GM19455 (cell line): ENCODE measurements at regions not wholly inside any gene's neighbourhood (a gene's known extent, or its start where the extent isn't known, plus 50 kb on each side); places are given as distances from the start of the nearest gene placed in this dataset.

Experiments used
- ATAC-seq: cut with Tn5 transposase; IDR thresholded peaks from one replicate; pipeline ENCODE4 v1.9.1; 2021; ENCODE audit not compliant: unreplicated experiment

DNA sequence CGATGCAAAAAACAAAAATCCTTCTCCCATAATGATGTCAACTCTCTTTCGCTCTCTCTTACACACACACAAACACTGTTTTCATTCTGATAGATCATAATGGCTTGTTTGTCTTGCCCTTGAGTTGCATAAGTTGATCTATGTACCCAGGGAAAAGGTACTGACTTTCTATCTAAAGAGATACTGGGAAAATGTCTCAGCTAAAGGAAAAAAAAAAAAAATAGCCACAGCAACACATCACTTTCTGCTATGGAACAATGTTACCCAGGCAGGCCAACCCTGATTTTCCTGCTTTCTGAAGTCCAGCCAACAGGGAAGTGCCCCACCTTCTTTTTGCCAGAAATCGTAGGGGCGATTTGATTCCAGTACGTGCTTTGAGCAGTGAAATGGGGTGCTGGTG is 212.6 kb upstream of the ACTBL2 start:
- ATAC-seq, result no peak

DNA sequence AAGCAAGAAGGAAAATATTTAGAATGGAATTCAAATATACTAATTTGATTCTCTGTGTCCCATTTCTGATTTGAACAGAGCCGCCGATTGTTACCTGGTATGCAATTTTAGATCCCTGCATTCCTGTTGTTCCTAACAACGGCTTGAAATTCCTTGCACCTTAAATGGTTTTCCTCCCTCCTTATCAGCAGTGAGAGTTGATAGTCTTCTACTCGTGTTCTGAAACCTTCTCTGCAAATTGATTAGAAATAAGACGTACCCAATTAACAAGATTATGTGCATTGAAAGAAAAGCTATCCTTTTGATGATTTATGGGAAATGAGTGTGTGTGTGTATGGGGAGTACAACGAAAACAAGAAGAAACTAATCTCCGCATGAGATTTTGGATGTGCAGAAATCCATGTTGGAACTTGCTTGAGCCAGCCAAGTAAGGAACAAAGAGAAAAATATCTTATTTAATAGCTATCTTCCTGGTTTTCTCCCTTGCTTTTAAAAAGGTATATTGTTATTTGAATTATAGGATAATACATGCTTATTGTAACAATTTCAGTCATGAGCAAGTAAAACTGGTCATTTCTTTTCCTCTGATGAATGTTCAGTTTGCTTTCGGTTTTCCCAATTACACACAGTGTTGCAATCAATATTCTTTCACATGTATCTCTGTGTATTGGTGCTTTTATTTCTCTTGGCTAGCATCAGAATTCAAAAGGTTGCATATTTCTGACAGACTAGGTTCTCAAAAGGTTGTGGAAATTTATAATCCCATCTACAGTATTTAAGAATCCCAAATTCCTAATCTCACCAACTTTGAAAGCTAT is 211.1 kb upstream of the ACTBL2 start:
- ATAC-seq, result no peak

DNA sequence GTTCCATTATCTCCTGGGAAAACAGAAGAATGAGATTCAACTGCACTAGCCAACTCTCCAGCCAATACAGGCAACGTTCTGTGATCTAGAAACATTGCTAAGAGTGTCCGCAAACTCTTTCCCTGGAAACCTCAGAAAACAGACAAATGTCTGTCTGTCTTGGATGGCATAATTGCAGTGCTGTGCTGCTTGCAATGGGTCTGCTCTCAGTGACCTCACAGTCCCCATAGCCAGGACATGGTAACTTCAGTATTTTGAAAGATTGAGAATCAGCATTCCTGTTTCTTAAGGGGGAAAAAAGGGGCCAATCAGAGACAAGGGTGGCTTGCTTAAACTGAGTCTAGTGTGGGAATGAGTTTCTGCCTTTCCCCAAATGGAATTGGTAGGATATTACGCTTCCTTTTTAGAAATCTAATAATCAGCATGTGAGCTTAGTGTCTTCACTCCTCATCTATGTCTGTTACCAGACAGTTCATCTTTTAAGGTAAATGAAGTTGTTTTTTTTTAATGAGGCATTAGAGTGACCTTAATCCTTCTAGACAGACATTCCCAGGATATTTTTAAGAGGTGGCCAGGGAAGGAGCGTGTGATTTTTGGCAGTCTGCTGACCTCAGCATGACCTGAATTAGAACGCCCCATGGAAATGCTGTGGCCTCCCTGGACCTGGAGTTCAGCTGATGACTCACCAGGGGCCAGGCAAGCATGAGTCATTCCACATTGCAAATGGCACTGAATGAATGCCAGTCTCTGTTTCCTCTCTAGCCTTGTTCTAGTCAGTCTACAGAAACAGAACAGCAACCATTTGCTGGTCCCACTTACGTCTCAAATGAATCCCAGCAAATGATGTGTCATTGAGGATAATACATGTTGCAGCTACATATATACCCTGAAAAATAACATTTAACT is 210.2 kb upstream of the ACTBL2 start:
- ATAC-seq, result no peak

DNA sequence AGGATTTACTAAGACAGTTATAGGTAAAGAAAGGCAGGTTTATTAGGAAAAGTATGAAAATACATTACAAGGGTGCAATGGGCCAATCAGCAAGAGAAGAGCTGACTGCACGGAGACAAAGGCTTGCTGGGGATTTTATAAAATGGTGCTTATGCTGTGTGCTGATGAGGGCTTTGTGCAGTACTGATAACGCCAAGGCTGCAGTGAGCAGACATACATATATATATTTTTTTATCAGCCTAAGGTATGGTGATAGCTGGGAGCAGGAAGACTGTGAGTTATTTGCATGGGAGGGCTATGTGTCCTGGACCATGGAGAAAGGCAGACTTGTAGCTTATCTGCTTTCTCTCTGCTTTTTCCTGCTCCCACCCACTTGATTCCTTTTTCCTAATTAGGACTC is 208.1 kb upstream of the ACTBL2 start:
- ATAC-seq, result no peak

DNA sequence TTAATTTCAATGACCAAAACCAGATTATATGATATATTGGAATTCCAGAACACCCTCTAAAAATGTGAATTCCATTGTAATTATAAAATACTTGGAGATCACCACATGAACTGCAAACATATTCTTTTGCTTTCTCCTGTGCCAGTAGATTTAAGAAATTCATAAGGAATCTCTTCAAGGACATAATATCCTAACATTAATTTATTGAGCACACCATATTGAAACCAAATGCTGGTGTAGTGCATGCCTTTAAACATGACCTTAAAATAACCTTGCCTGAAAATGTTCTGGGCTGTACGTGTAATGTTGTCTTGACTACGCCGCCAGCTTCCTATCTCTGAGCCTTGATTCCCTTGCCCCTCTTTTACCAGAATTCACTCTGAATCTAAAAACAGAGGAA is 205.0 kb upstream of the ACTBL2 start:
- no peak for ATAC-seq

DNA sequence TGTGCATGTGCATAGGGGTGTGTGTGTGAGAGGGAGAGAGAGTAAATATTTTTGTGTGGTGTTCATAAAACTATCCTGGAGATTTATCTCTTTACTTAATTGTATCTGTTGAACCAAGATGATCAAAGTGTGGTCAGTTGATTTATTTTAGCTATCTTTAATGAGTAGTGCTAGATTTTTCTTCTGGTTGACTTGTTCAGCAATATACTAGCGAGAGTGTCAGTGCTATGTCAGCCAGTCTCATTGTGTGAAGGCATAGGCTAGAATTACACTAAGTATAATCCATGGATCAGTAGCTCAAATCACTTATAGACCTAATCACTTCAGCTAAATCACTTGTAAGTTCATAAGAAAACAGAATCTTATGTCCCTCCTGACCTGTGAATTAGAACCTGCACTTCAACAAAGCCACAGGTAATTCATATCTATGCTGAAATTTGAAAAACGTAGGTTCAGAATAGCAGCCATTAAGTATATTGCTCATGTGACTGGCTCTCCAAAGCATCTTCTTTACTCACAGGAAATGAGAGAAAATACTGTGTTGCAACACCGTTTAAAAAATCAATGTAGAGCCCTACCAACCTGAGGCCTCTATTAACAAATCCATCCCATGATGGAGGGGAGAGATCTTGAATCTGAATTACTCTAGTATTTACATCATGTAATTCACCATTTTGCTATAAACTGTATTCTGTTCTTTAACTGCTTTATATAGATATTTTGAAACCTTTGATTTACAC is 203.1 kb upstream of the ACTBL2 start:
- ATAC-seq, result no peak

DNA sequence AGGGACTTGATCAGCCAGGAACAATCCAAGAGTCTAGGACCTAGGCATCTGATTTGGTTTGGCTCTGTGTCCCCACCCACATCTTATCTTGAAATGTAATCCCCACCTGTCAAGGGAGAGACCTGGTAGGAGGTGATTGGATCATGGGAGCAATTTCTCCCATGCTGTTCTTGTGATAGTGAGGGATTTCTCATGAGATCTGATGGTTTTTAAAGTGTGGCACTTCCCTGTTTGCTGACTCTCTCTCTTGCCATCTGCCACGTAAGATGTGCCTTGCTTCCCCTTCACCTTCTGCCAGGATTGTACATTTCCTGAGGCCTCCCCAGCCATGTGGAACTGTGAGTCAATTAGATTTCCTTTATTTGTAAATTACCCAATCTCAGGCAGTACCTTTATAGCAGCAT is 201.7 kb upstream of the ACTBL2 start:
- ATAC-seq, result no peak

DNA sequence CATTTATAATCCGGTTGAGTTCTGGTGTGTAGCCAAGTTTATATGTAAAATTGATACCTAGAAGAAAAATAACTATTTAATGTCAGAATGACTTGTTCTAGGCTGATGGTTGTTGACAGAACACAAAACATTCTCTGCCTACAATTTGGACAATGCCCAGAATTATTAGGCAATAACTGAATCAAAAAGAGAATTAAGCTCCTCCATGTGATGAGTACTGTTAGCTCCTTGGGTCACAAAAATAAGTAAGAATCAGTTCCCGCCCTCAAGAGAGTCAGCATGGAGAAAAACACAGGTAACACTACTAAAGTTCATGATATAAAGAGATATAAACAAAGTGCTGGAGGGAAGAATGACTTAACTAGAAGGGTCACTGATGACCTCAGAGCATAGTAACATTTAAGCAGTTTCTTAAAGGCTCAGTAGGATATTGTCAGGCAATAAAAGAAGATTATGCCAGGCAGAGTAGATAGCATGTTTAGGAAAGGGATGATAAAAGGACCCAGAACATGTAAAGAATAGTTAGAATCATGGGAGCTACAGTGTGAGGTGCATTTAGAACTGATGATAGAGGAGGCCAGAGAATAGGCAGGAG is 200.5 kb upstream of the ACTBL2 start:
- no peak for ATAC-seq

DNA sequence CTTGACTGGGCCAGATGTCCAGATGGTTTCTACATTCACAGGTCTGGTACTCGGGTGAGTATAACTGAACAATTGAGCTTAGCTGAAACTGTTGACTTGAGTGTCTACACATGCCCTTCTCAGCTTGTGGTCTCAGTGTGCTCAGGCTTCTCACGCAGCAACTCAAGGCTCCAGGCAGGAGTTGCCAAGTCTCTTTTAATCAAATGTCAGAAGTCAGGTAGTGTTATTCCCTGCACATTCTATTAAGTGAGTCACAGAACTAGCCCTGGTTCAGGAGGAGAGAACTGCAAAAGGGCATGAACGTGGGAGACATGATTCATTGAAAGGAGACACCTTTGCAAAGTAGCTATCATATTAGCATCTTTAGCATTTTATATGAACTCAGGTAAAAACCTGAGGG is 199.3 kb upstream of the ACTBL2 start:
- no peak for ATAC-seq

DNA sequence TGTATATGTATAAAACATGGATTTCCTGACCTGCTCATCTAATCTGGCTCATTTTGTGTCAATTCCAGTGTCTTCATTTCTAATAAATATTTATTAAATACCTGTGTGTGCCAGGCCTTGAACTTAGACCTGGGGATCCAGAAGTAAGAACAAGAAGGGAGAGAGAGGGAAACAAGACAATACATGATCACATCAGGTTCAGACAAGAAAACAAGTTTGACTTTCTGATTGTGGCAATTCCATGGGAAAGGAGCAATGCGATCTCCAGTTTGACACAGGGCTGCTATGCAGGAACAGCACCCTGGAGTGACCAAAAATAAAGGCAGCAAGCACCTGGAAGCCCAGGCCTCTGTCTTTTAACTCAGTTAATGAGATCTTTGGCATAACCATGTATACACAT is 198.1 kb upstream of the ACTBL2 start:
- ATAC-seq, result no peak

DNA sequence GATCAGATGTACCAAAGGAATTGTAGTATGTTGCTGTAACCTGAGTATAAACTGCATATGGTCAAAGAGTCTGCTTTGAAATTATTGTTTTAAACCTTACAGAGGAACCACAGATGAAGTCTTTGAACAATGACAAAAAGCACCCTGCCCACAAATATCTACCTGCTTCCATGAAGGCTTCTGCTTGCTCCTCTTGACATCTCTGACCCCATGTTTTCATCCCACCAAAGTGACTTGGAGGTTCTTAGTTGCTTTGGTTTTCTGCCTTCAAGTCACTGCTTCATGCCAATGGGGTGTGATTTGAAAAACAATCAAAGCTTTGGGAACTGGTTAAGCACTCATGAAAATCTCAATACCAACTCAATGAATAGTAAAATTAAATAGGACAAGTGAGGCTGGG is 194.6 kb upstream of the ACTBL2 start:
- no peak for ATAC-seq

DNA sequence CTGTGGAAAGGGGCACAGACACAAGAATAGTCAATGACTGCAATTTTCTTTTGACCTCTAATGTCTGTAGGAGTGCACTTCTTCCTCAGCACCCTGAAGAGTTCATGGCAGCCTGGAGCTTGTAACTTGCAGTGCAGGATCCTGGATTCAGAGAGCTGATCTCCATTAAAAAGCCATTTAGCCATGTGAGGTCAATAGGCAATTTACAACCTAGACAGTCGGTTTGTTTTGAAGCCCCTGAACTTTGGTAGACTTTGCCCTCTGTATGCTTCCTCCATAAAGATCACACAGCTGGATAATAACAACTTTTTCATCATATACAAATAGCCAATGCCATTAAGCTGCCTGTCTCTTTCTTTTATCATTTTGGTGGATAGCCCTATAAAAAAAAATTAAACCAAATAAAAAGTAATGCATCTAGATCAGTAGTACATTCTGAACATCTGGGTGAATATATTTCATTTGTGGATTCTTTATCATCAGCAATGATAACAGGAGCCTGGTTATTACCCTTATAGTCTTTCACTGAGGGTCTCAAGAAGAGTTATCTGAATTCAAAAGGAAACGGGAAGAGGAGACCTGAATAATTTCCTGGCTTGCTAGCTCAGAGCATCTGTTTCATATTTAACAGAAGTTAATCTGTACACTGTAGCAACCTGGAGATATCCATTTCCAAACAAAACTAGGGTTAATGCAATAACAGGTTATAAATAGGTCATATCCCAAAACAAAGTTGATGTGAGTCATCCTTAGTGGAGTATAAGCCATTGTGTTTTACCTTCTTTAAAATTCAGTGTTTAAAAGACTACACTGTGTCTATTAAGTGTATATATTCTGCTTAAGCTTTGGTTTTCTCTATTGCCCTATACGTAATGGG is 193.8 kb upstream of the ACTBL2 start:
- ATAC-seq, result no peak

DNA sequence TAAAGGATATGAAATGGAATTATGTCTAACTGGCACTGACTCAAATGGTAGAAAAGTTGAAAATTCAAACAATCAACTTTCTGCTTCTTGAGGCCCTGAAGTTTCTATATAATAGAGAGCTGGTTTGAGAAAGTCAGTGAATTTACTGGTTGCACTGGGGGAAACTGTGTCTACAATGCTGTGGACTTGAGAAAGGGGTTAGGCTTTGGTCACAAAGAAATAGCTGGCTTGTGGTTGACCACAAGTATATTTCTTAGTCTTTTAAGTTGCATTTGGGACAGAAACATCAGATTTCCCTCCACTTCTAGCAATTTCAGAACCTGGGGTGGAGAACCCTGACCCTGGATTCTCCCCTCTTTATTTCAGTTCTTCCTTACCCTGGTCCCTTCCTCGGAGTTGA is 192.6 kb upstream of the ACTBL2 start:
- ATAC-seq, result no peak

DNA sequence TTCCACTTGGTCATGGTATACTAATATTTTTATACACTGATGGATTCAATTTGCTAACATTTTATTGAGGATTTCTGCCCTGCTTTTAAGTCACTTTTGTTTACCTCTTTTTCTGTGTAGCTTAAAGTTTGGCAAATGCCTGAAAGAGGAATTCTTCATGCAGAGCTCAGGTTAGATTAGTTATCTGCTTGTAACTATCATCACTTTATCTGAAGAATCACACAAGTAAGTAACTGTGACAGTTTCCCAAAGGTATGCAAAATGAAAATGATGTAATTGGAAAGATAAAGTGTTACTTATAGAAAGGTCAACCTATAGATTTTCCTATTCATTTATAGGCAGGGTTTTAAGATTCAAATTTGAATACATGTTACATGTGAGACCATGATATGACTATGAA is 188.8 kb upstream of the ACTBL2 start:
- no peak for ATAC-seq

DNA sequence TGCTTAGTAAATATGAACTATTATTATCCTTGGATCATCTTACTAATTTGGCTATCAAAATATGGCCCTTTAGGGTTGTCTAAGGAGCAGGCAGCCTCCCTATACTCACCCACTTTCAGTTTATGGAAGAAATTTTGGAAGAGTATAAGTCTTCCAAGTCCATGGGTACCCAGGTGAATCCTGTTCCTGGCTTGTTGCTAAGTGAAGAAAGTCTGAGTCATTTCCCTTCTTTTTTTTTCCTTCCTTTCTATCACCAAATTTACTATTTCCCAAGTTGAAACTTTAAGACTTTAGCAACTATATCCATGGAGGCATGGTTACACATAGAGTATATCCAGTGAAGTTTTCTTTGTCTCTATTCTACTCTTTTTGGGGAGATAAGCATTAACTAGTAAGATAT is 184.0 kb upstream of the ACTBL2 start:
- no peak for ATAC-seq

DNA sequence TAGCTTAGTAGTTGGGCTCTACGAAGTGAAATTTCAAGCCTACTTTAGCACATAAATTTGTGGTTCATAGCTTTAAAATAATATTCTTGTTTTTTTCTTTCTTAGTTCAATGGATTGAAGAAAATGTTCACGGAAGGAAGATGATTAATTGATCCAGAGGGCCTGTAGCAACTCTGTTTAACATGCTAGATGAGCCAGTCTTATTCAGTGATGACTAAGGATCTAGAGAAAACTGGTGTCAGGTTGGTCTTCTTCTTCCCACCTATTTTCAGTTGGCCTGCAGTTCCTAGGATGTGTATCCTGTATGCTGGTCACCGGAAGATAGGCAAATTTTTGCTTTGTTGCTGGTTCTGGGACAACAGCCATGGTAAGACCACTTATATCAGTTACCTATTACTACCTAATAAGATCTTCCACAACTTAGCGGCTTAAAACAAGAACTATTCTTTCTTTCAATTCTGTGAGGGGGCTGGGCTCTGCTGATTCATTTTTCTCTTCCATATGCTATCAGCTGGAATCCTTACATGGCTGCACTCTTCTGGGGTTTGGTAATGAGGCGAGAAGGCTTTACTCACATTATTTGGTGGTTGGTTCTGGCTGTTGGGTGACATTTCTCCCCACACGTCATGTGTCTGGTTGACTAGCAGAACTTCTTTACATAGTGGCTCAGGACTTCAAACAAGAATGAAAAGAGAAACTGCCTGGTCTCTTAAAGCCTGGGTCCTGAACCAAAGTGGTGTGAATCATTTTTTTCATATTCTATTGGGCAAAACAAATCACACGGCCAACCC is 182.7 kb upstream of the ACTBL2 start:
- ATAC-seq, result no peak

DNA sequence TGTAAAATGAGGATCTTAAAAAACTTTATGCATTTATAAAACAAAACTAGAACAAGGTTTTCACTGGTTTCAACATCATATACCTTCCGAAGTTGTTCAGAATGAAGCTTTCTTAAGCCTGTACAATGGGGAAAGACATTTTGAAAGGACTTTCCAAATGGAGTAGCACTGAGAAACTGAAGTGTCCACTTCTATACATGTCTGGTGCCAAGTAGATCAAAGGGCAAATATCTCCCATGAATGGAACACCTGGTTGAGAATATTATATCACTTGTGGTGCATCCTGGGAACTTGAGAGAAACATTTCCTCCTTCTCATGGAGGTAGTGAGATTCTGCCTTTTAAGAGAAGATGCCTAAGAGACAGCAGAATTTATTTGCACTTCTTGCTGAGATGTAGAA is 182.1 kb upstream of the ACTBL2 start:
- no peak for ATAC-seq

DNA sequence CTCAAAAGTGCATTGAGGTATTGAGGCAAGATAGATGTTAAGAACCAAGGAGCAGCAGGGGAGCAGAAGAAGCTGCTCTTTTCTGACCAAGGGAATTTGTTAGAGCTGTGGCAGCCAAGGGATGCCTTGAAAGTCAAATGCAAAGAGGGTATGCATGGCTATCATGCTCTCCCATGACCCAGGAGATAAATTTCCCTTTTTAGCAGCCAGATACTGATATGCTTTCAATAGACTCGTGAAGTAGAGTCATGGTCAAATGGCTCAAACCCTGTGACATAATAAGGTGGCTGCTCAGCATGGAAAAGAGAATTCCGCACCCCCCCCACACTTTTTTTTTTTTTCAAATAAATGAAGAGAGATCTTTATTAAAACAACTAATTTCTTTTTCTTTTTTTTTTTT is 180.9 kb upstream of the ACTBL2 start:
- no peak for ATAC-seq

DNA sequence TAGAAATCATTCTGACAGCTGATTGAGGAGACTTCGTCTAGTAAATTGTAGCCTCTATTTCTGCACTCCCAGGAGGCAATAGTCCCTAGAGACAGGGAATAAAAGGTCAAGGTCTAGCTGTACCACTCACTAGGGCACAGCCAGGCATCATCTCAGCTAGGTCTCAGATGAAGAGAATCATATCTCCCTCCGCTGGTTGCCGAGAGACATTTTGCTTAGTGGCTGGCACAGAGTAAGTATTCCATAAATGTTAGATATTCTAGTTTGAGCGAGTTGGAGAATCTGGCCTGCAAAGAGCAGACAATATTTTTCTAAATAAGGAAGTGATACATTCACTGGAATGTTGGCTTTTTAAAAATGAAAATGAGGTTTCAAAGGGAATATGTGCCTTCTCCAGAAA is 180.4 kb upstream of the ACTBL2 start:
- ATAC-seq, result no peak
